Upper lobe of right lung (tissue), 1 donor: ENCODE measurements at regions not wholly inside any gene's neighbourhood (a gene's known extent, or its start where the extent isn't known, plus 50 kb on each side); places are given as distances from the start of the nearest gene placed in this dataset.

ENCODE experiments used
- ATAC-seq: fragments of 200-7000 bp; cut with Tn5 transposase; one replicate; pipeline ENCODE4 v1.9.1; 2020; ENCODE audit warnings: mild to moderate bottlenecking, moderate library complexity
- DNase-seq: peaks from one replicate; pipeline ENCODE4 v3.0.0-alpha.2; 2020
- H3K27ac ChIP-seq: fragments of 200-600 bp; one replicate; pipeline ENCODE4 v1.8.0; 2022
- H3K27me3 ChIP-seq: fragments of 200-600 bp; one replicate; pipeline ENCODE4 v1.8.0; 2022; ENCODE audit warnings: mild to moderate bottlenecking
- H3K36me3 ChIP-seq: fragments of 200-600 bp; one replicate; pipeline ENCODE4 v1.8.0; 2022
- H3K4me1 ChIP-seq: fragments of 200-600 bp; one replicate; pipeline ENCODE4 v1.8.0; 2022
- H3K4me3 ChIP-seq: fragments of 200-600 bp; one replicate; pipeline ENCODE4 v1.8.0; 2022; ENCODE audit warnings: mild to moderate bottlenecking
- H3K9me3 ChIP-seq: fragments of 200-600 bp; one replicate; pipeline ENCODE4 v1.8.0; 2022
- CTCF ChIP-seq: fragments of 200-600 bp; IDR thresholded peaks from one replicate; pipeline ENCODE4 v1.8.0; 2022; ENCODE audit warnings: antibody characterized with exemption
- intact Hi-C: fragments of 100-400 bp; cut with DNase I; formaldehyde crosslinking; loops from one replicate; pipeline ENCODE4 v1.11.0; 2022
- donor health status: DM: no; HTN: yes; CAD: no; lungs with severe emphysema.

GRCh38 chr3:117308756-117309155 is 599.2 kb downstream of the TUSC7 start:
- Histone ChIP-seq H3K36me3 (no peaks in the 10 kb centered on the region), H3K27me3 (no peaks in the 10 kb centered on the region), H3K4me3 (no peak overlapping the region), H3K9me3 (no peaks in the 10 kb centered on the region), H3K4me1 (no peaks in the 10 kb centered on the region), H3K27ac (no peak overlapping the region)
- TF ChIP-seq CTCF: no peak
- ATAC-seq: no peak
- intact Hi-C loops: no loop called here
- no peak for DNase-seq

- Histone ChIP-seq H3K36me3 (no peaks in the 10 kb centered on the region), H3K27ac (no peak overlapping the region), H3K4me1 (no peaks in the 10 kb centered on the region), H3K27me3 (no peaks in the 10 kb centered on the region), H3K4me3 (no peak overlapping the region), H3K9me3 (no peaks in the 10 kb centered on the region)
- intact Hi-C loops: no loop called here
- DNase-seq: no peak
- no peak for TF ChIP-seq CTCF
- ATAC-seq: no peak
These were observed 601.0 kb downstream of the TUSC7 start for GRCh38 chr3:117310536-117310935.

- Histone ChIP-seq H3K9me3 (no peaks in the 10 kb centered on the region), H3K4me1 (no peaks in the 10 kb centered on the region), H3K4me3 (no peak overlapping the region), H3K27ac (no peak overlapping the region), H3K36me3 (no peaks in the 10 kb centered on the region), H3K27me3 (no peaks in the 10 kb centered on the region)
- no peak for TF ChIP-seq CTCF
- ATAC-seq (no peak), DNase-seq (no peak)
- intact Hi-C loops: no loop called here
These were observed 605.0 kb downstream of the TUSC7 start for GRCh38 chr3:117314441-117315150.

GRCh38 chr3:117322866-117323265 is 613.3 kb downstream of the TUSC7 start:
- no peak overlapping the region for H3K4me3 ChIP-seq
- no peak overlapping the region for H3K27ac ChIP-seq
- intact Hi-C loops: no loop called here
- H3K36me3 ChIP-seq: no peaks in the 10 kb centered on the region
- H3K27me3 ChIP-seq: no peaks in the 10 kb centered on the region
- no peak for TF ChIP-seq CTCF
- DNase-seq (no peak), ATAC-seq (no peak)
- no peaks in the 10 kb centered on the region for H3K9me3 ChIP-seq
- H3K4me1 ChIP-seq: no peaks in the 10 kb centered on the region

GRCh38 chr3:117346901-117347300 is 637.3 kb downstream of the TUSC7 start:
- Histone ChIP-seq H3K9me3 (no peaks in the 10 kb centered on the region), H3K27me3 (no peaks in the 10 kb centered on the region), H3K36me3 (no peaks in the 10 kb centered on the region), H3K27ac (no peak overlapping the region), H3K4me3 (no peak overlapping the region), H3K4me1 (peaks cover 4% of the 10 kb centered on the region)
- peak; percentile 64 for ATAC-seq
- intact Hi-C loops: no loop called here
- TF ChIP-seq CTCF: no peak
- no peak for DNase-seq

- H3K36me3 ChIP-seq: no peaks in the 10 kb centered on the region
- no peak overlapping the region for H3K4me3 ChIP-seq
- H3K9me3 ChIP-seq: no peaks in the 10 kb centered on the region
- H3K27me3 ChIP-seq: no peaks in the 10 kb centered on the region
- intact Hi-C loops: no loop called here
- DNase-seq (no peak), ATAC-seq (no peak)
- TF ChIP-seq CTCF: no peak
- H3K27ac ChIP-seq: no peak overlapping the region
- H3K4me1 ChIP-seq: peaks cover 4% of the 10 kb centered on the region
These were observed 639.3 kb downstream of the TUSC7 start for GRCh38 chr3:117348884-117349283.
